NCI-H1092 treated with DMSO at 0.1 percent for 48 hours (cell line): ENCODE measurements at regions not wholly inside any gene's neighbourhood (a gene's known extent, or its start where the extent isn't known, plus 50 kb on each side); places are given as distances from the start of the nearest gene placed in this dataset.
"Not testable (repeated sequence)": the region's sequence is repeated elsewhere in the genome, so short reads cannot be mapped to it uniquely, and the experiment has no call there.

ENCODE experiments used
- DNase-seq: peaks from one replicate; lab custom pipeline; 2025; lab: John Stamatoyannopoulos, UW

GRCh38 chr5:121660142-121660541 is 191.5 kb upstream of the FTMT start:
- DNase-seq: no peak

GRCh38 chr5:121665542-121665941 is 186.1 kb upstream of the FTMT start:
- DNase-seq: not testable (repeated sequence)

DNA sequence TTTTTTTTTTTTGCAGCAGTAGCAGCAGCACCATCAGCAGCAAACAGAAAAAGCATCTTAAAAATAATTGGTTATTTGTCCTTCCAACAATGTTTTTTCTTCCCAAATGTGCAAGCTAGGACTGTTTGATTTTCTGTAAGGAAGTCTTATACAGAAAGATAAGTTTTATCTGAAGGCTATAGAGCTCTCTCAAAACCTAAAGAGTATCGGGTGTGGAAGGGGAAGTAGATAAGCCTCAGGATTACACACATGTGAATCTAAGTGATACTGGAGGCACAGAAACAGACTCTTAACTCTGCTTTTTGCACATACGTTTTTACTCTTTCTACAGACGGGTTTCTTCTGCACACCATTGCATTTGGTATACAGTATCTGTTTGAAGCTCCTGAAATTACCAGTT is 184.4 kb upstream of the FTMT start:
- DNase-seq: no peak

DNA sequence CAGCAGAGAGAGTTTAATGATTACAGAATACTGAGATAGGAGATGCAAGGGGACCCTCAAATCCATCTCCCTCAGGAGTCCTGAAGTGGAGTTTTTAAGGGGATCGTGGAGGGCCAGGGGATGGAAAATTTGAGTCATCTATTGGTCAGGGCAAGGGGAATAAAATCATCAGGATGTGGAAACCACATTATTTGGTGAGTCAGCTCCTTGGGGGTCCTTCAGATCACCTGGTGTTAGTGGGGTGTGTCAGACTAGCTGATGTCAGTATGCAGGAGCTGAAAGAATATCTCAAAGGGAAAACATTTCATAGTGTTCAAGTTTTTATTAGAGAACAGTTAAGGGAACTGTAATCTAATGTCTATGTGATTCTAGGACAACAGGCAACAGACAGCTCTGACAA is 183.0 kb upstream of the FTMT start:
- DNase-seq: no peak

DNA sequence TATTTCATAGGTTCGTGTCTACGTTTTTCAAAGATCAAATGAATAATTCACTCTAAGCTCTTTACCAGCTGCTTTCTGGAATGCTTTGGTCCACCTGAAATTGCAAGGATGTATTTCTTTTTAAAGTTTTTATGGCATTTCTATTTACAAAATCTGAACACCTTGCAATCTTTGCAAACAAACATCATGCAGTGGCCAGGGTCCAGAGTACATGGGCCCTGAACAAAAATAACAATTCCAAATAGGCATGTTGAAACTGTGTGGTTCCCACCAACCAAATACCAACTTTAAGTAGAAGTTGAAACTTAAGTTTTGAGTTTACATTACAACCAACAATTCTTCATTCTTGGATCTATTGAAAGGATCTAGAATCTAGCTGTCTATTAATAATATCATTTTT is 180.1 kb upstream of the FTMT start:
- DNase-seq: no peak

DNA sequence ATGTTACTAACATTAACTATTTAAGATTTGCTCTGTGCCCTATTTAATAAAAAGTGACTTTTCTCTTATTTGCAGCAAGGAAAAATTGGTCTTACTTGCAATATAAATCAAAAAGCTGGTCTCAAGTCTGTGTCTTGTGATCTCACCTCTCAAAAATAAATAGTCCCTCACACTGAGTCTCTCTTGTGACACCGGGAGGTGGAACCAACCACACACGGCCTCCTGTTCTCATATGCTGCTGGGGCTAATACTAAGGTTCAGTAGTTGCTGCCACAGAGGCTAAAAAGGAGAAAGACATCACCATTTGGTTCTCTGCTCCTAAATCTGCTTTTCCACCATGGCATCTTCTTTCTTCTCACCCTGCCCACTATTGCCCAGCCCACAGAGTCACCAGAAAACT is 175.8 kb upstream of the FTMT start:
- DNase-seq: no peak

- DNase-seq: no peak
Observed at GRCh38 chr5:121681229-121681855, 170.3 kb upstream of the FTMT start.

GRCh38 chr5:121688126-121688525 is 163.6 kb upstream of the FTMT start:
- no peak for DNase-seq

DNA sequence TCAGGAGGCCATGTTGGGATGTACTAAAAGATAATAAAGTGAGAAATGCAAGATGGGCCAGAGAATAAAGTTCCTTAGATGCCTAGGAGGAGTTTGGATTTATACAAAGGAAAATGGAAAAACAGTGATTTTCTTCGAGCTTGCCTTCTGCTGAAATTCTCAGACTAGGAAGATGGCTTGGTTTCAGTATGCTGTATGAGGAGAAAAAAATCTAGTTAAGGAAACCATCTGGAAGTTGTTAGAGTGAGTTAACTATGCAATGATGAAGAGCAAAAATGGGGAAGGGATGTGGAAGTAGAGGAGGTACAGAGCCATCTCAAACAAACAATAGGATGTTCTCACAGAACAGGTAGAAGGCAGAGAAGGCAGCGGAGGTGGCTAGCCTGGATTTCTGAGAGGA is 162.9 kb upstream of the FTMT start:
- DNase-seq: no peak

DNA sequence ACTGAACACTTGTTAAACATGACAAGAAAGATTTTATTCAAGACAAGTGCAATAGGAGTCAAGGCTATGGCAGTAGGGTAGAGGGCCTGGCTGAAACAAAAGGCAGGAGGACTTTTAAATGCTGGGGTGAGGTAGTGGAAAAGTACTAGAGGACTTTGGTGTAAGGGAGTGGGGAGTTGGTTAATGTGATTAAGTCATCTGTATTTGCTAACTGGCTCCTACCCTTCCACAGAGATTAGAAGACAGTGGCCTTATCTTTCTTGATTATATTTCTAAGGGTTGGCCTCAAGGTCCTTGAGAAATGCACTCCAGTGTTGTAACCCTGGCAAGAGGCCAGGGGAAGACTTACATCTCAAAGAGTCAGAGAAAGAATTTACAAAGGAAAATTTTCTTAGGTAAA is 160.2 kb upstream of the FTMT start:
- DNase-seq: no peak

- DNase-seq: no peak
Observed at GRCh38 chr5:121692158-121692557, 159.5 kb upstream of the FTMT start.

DNA sequence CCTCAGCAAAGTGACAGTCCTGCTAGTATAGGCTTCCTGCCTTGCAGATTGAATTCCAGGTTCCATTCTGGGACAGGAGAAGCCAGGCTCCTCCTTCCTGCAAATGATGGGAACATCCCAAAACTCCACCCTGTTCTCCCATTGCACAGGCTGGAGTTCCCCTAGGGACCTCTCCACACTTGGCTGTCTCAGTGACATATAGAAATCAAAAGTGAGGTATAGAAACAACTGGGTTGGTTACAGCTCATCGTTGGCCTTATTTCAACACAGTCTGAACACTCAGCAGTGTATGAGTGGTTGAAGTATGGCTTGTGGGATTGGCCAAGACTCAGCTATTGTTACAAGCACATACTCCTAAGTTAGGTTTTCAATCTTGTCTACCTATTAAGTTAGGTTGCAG is 157.8 kb upstream of the FTMT start:
- no peak for DNase-seq

DNA sequence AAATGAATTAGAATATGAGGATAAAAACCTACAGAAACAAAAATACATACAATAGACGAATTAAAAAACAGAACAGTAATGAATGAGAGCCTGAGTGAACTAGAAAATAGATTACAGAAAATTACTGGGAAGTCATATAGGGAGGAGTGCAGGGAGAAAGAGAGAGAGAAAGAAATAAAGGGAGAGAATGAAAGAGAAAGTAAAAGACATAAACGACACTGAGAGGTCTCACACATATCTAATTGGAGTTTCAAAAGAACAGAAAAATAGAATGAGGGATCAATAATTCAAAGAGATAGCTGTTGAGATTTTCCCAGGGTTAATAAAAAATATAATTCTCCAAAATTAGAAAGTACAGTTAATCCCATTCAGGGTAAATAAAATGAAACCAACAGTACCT is 156.4 kb upstream of the FTMT start:
- DNase-seq: no peak

DNA sequence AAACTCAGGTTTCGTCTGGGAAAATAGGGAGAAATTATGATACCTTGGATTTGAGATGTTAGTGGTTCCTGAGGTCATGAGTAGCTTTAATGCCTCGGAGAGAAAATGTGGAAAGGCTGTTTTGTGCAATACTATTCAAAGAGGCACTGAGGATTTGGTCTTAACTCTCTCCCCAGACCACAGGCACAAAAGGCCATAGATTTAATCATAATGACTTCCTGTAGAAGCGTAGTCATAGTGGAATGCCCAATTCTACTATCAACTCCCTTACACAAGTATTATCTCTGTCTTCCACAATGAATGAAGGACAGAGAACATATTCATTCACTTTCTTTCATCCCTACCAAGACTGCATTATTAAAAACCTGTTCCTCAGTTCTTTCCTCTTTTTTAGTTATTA is 153.0 kb upstream of the FTMT start:
- DNase-seq: no peak

GRCh38 chr5:121701731-121702130 is 150.0 kb upstream of the FTMT start:
- DNase-seq: no peak

DNA sequence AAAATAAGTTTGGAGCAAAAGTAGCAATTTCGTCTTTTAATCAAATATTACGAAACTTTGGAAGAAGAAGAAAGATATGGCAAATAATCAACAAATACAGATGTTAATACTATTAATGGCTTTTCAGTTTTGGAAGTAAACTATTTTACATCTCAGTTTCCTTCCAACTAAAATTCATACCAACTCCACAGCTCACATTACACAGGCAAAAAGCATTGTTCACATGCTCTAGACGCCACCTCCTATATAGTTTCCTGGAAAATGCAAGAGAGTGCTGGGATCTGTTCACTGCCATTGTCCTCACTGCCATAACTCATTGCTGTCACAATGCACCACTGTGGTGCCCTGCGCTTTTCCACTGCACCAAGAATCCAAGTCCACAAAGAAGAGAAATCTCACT is 149.0 kb upstream of the FTMT start:
- DNase-seq: no peak

DNA sequence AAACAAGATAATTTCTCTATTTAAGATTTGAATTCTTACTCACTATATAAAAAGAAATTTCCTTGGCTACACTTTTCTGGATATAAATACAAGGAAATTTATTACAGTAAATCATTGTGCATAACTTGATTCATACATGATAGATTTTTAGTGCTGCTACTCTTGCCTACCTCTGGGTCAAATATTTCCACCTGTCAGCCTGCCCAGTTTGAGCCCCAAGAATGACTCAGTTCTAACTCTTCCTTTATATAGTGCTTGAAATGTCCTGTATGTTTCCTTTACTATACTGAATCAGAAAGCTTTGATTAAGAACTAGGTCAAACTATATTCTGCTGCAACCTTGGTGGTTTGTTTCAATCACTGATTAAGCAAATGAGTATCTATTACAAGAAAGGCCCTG is 147.4 kb upstream of the FTMT start:
- DNase-seq: no peak

GRCh38 chr5:121706686-121707085 is 145.0 kb upstream of the FTMT start:
- no peak for DNase-seq

GRCh38 chr5:121707178-121707577 is 144.5 kb upstream of the FTMT start:
- DNase-seq: no peak

DNA sequence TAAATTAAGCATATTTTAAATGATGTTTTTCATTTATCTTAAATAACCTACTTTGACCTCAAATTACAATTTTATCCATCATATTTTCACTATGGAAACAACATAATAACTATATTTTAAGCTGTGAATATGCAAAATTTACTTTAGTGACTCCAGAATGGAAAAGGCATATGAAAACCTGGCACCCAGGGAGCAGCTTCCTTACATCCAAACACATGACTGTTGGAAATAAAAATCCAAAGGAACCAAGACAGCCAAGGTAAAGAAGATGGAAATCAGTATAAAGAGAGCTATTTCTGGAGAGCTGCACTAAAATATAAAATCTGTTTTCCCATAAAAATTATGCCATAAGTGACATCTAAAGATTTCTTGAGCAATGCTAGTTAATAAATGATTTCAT is 140.3 kb upstream of the FTMT start:
- no peak for DNase-seq

GRCh38 chr5:121719255-121719654 is 132.4 kb upstream of the FTMT start:
- no peak for DNase-seq

- DNase-seq: no peak
Observed at GRCh38 chr5:121725450-121725849, 126.2 kb upstream of the FTMT start.

GRCh38 chr5:121726991-121727390 is 124.7 kb upstream of the FTMT start:
- DNase-seq: no peak

- no peak for DNase-seq
Observed at GRCh38 chr5:121731377-121731776, 120.3 kb upstream of the FTMT start.

GRCh38 chr5:121735618-121736017 is 116.1 kb upstream of the FTMT start:
- no peak for DNase-seq
